GM18870 (cell line): ENCODE measurements at regions not wholly inside any gene's neighbourhood (a gene's known extent, or its start where the extent isn't known, plus 50 kb on each side); places are given as distances from the start of the nearest gene placed in this dataset.
A peak's percentile ranks its signal among the peaks of the same experiment; 100 is the strongest.
"Not testable (repeated sequence)": the region's sequence is repeated elsewhere in the genome, so short reads cannot be mapped to it uniquely, and the experiment has no call there.

Source experiments
- ATAC-seq: cut with Tn5 transposase; IDR thresholded peaks from one replicate; pipeline ENCODE4 v1.9.1; 2021; ENCODE audit warnings: moderate library complexity; ENCODE audit not compliant: unreplicated experiment

- no peak for ATAC-seq
Observed at GRCh38 chr9:22217254-22217653, 208.1 kb upstream of the CDKN2B start.

- ATAC-seq, result not testable (repeated sequence)
Observed at GRCh38 chr9:22225856-22226255, 216.8 kb upstream of the CDKN2B start.

GRCh38 chr9:22227986-22228385 lies 218.6 kb upstream of the DMRTA1 start:
- no peak for ATAC-seq

- no peak for ATAC-seq
Observed at GRCh38 chr9:22228542-22228941, 218.1 kb upstream of the DMRTA1 start.

GRCh38 chr9:22229069-22229468 lies 217.6 kb upstream of the DMRTA1 start:
- no peak for ATAC-seq

- not testable (repeated sequence) for ATAC-seq
Observed at GRCh38 chr9:22231309-22231708, 215.3 kb upstream of the DMRTA1 start.

- ATAC-seq, result no peak
Observed at GRCh38 chr9:22232971-22233370, 213.7 kb upstream of the DMRTA1 start.

GRCh38 chr9:22237497-22238363 lies 208.9 kb upstream of the DMRTA1 start:
- no peak for ATAC-seq

- ATAC-seq, result no peak
Observed at GRCh38 chr9:22238809-22239684, 207.6 kb upstream of the DMRTA1 start.

GRCh38 chr9:22240619-22241018 lies 206.0 kb upstream of the DMRTA1 start:
- ATAC-seq, result peak; percentile 88

GRCh38 chr9:22241024-22241423 lies 205.6 kb upstream of the DMRTA1 start:
- no peak for ATAC-seq

GRCh38 chr9:22241611-22242010 lies 205.0 kb upstream of the DMRTA1 start:
- no peak for ATAC-seq

- ATAC-seq, result no peak
Observed at GRCh38 chr9:22244139-22245011, 202.2 kb upstream of the DMRTA1 start.

- ATAC-seq, result no peak
Observed at GRCh38 chr9:22255337-22255736, 191.3 kb upstream of the DMRTA1 start.

GRCh38 chr9:22256381-22256780 lies 190.2 kb upstream of the DMRTA1 start:
- no peak for ATAC-seq

- no peak for ATAC-seq
Observed at GRCh38 chr9:22257026-22257816, 189.4 kb upstream of the DMRTA1 start.

- ATAC-seq, result peak; percentile 58
Observed at GRCh38 chr9:22265038-22265437, 181.6 kb upstream of the DMRTA1 start.

GRCh38 chr9:22265534-22265933 lies 181.1 kb upstream of the DMRTA1 start:
- no peak for ATAC-seq

GRCh38 chr9:22274477-22274876 lies 172.1 kb upstream of the DMRTA1 start:
- no peak for ATAC-seq

GRCh38 chr9:22278426-22278825 lies 168.2 kb upstream of the DMRTA1 start:
- ATAC-seq, result no peak
